GM13977 (cell line): ENCODE measurements at regions not wholly inside any gene's neighbourhood (a gene's known extent, or its start where the extent isn't known, plus 50 kb on each side); places are given as distances from the start of the nearest gene placed in this dataset.

ENCODE experiments used
- DNase-seq: peaks from one replicate; pipeline ENCODE4 v3.0.0; 2012; ENCODE audit warnings: low spot score
- CTCF ChIP-seq: IDR thresholded peaks from 2 replicates; pipeline ENCODE4 v1.5.1; 2012; ENCODE audit warnings: mild to moderate bottlenecking, control low read depth; ENCODE audit not compliant: insufficient read depth; ENCODE audit errors: extremely low read depth, missing control alignments
- in situ Hi-C: fragments of 300-500 bp; cut with MboI; formaldehyde crosslinking; loops from one replicate; pipeline ENCODE4 v1.12.0; 2022; ENCODE audit warnings: low sequenced_read_pairs, low pct_unique_long_range_greater_than_20kb, mixed read lengths, inconsistent platforms; ENCODE audit not compliant: unreplicated experiment

GRCh38 chr6:10193321-10193720 is 221.6 kb downstream of the TFAP2A start:
- no peak for DNase-seq
- no peak for TF ChIP-seq CTCF
- in situ Hi-C loops, result no loop called here

GRCh38 chr6:10190042-10190441 is 224.8 kb downstream of the TFAP2A start:
- DNase-seq, result no peak
- no peak for TF ChIP-seq CTCF
- in situ Hi-C loops, result no loop called here

- in situ Hi-C loops, result no loop called here
- no peak for TF ChIP-seq CTCF
- DNase-seq, result no peak
These were observed 230.3 kb downstream of the TFAP2A start for GRCh38 chr6:10184371-10185227.

DNA sequence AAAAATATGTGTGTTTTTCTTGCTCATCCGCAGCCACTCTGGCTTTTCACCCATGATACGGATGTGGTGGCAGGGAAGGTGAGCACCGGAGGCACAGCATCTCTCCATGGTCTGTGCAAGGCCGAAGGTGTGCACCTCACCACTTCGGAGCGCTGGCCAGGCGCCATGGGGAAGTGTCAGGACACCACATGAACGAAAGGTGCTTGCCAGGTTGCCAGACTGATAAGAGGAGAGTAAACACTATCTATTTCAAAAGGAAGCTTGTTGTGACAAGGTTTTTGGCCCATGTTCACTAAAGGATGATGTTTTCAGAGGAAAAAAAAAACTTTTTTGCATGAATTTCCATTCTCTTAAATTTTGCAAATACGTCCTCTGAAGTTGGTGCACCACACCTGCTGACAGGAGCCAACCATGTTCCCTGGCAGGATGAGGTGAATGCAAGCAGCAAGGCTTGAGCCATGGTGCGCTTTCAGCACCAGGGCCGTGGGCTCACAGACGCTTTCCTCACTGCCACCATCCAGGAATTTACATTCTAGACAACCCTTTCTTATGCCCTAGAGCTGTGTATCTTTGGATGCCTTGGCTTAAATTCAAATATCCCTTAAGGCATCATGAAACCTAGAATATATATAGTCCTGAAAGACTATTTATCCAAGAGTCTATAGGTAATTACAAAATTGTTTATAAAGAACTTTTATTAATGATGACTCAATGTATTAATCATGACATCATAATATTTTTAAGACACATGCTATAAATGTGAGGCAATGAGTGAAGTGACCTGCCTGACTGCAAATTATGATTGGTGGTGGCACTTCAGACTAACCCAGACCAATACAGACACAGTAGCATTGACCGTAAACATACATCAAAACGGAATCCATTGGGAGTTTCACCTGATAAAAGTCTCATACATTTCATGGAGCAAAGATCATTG is 234.5 kb downstream of the TFAP2A start:
- in situ Hi-C loops, result no loop called here
- DNase-seq, result no peak

DNA sequence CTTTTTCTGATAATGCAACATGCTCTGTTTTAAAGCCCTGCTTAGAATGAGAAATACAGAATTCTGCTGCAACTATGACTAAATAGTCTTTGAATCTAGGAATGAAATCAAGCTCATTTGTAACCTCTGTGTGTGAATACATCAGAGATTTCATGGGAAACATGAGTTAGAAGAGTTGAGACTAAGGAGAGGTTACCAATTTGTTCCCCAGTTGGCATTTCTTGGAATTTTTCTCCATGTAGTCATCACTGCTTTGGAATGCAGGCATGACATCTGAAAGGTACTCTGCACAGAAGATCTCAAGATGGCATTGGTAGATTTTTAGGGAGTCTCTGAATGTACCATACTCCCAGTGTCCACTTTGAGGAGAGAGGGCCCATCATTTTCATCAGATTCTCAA is 237.2 kb downstream of the TFAP2A start:
- DNase-seq, result no peak
- TF ChIP-seq CTCF, result no peak
- in situ Hi-C loops, result no loop called here

More for the DNA sequence above, 234.5 kb downstream of the TFAP2A start:
- TF ChIP-seq CTCF, result no peak

GRCh38 chr6:10175362-10175761 is 239.5 kb downstream of the TFAP2A start:
- TF ChIP-seq CTCF, result no peak
- in situ Hi-C loops, result no loop called here
- DNase-seq, result no peak
